CD4-positive, alpha-beta T cell (primary cell): ENCODE measurements at regions not wholly inside any gene's neighbourhood (a gene's known extent, or its start where the extent isn't known, plus 50 kb on each side); places are given as distances from the start of the nearest gene placed in this dataset.

ENCODE experiments used
- ATAC-seq: fragments of 200-7000 bp; cut with Tn5 transposase; one replicate; pipeline ENCODE4 v1.10.0; 2022; ENCODE audit warnings: mild to moderate bottlenecking; ENCODE audit not compliant: poor library complexity
- CTCF ChIA-PET: fragments of 350-600 bp; sonication (Branson Sonifier 250); formaldehyde crosslinking; loops from one replicate; lab custom pipeline; 2021; ENCODE audit warnings: antibody characterized with exemption, inconsistent platforms; lab: Charles Lee
- POLR2A ChIA-PET: fragments of 350-600 bp; sonication (Branson Sonifier 250); formaldehyde crosslinking; loops from one replicate; lab custom pipeline; 2021; ENCODE audit warnings: antibody characterized with exemption, inconsistent platforms; lab: Charles Lee
- DNase-seq, 14 experiments: peaks; one replicate each; pipeline ENCODE4 v3.0.0-alpha.2; 2013 to 2020; ENCODE audit warnings: mixed read lengths in 2 of 14
- H3K27ac ChIP-seq, 2 donors: one replicate each; pipeline versions ENCODE4 v1.5.1 to v1.7.0; 2013; ENCODE audit warnings: low read length in 2 of 2, low read depth in 1 of 2, mild to moderate bottlenecking in 1 of 2
- H3K27me3 ChIP-seq, 2 experiments: 1 replicate in 1 of 2; 2 replicates in 1 of 2; pipeline versions ENCODE4 v1.6.1 to v1.7.0; 2013; ENCODE audit warnings: low read length in 2 of 2, control low read depth in 1 of 2, mild to moderate bottlenecking in 1 of 2, moderate library complexity in 1 of 2; ENCODE audit not compliant: insufficient read depth in 2 of 2, control insufficient read depth in 1 of 2
- H3K36me3 ChIP-seq: one replicate; pipeline ENCODE4 v1.6.1; 2013; ENCODE audit warnings: low read length, control low read depth; ENCODE audit not compliant: insufficient read depth
- H3K4me1 ChIP-seq: one replicate; pipeline ENCODE4 v1.6.1; 2013; ENCODE audit warnings: low read length, control low read depth; ENCODE audit not compliant: insufficient read depth
- H3K4me3 ChIP-seq: one replicate; pipeline ENCODE4 v1.5.1; 2013; ENCODE audit warnings: mild to moderate bottlenecking, low read length, moderate library complexity
- H3K9me3 ChIP-seq, 2 experiments: 1 replicate in 1 of 2; 2 replicates in 1 of 2; pipeline versions ENCODE4 v1.6.1 to v1.7.0; 2013; ENCODE audit warnings: low read length in 2 of 2, mild to moderate bottlenecking in 2 of 2, control low read depth in 1 of 2, moderate library complexity in 1 of 2; ENCODE audit not compliant: control insufficient read depth in 1 of 2, insufficient read depth in 1 of 2
- H3K27ac Mint-ChIP-seq: one replicate; pipeline ENCODE4 v1.8.0; 2020; ENCODE audit warnings: mixed read lengths
- H3K27me3 Mint-ChIP-seq: one replicate; pipeline ENCODE4 v1.8.0; 2021; ENCODE audit warnings: mixed read lengths
- H3K36me3 Mint-ChIP-seq: one replicate; pipeline ENCODE4 v1.8.0; 2021; ENCODE audit warnings: low read depth, mixed read lengths
- H3K4me1 Mint-ChIP-seq: one replicate; pipeline ENCODE4 v1.8.0; 2021; ENCODE audit warnings: low read depth, mixed read lengths
- H3K4me3 Mint-ChIP-seq: one replicate; pipeline ENCODE4 v1.8.0; 2020; ENCODE audit warnings: mild to moderate bottlenecking, mixed read lengths
- H3K9me3 Mint-ChIP-seq: one replicate; pipeline ENCODE4 v1.8.0; 2020; ENCODE audit warnings: mixed read lengths
- intact Hi-C, 2 experiments: fragments of 100-400 bp; cut with DNase I in 1 of 2; cut with micrococcal nuclease in 1 of 2; formaldehyde crosslinking; loops; one replicate each; pipeline versions ENCODE4 v1.15.1 to v1.9.0; 2023 to 2025; cut with DNase I, micrococcal nuclease
- TF ChIP-seq, protein P1 (sequence below): fragments of 200-600 bp; IDR thresholded peaks from one replicate; pipeline ENCODE4 v1.8.0; 2022; ENCODE audit warnings: antibody characterized with exemption, mild to moderate bottlenecking

DNA sequence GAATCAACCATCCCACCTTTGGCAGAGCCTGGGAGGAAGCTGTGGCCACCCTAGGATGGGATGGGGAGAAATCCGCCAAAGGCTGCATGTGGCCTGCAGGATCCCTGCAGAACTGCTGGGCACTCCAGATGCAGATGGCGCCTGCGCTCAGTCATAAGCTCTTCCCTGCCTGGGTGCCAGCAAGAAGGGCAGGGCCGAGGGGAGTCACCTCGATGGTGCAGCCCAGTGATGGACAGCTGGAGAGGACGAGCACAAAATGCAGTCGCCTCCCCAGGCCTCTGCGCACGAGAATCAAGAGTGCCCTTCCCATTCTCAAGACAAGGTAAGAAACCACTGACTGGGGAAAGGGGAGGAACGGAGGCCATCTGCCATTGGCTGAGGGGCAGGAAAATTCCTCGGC lies 693.6 kb downstream of the TBC1D22A start:
- Histone ChIP-seq H3K4me3 (no peak overlapping the region), H3K27ac (no peak overlapping the region), H3K9me3 (peaks cover 11 to 21% of the 10 kb centered on the region in 2 experiments), H3K27me3 (no peaks in the 10 kb centered on the region), H3K36me3 (no peaks in the 10 kb centered on the region), H3K4me1 (no peaks in the 10 kb centered on the region)
- Mint-ChIP-seq H3K9me3 (peaks cover 12% of the 10 kb centered on the region), H3K36me3 (no peaks in the 10 kb centered on the region), H3K27ac (no peak overlapping the region), H3K4me3 (no peak overlapping the region), H3K27me3 (no peaks in the 10 kb centered on the region), H3K4me1 (no peaks in the 10 kb centered on the region)
- ATAC-seq = no peak
- DNase-seq = no peak
- POLR2A ChIA-PET = no interaction called here
- TF ChIP-seq, protein P1, sequence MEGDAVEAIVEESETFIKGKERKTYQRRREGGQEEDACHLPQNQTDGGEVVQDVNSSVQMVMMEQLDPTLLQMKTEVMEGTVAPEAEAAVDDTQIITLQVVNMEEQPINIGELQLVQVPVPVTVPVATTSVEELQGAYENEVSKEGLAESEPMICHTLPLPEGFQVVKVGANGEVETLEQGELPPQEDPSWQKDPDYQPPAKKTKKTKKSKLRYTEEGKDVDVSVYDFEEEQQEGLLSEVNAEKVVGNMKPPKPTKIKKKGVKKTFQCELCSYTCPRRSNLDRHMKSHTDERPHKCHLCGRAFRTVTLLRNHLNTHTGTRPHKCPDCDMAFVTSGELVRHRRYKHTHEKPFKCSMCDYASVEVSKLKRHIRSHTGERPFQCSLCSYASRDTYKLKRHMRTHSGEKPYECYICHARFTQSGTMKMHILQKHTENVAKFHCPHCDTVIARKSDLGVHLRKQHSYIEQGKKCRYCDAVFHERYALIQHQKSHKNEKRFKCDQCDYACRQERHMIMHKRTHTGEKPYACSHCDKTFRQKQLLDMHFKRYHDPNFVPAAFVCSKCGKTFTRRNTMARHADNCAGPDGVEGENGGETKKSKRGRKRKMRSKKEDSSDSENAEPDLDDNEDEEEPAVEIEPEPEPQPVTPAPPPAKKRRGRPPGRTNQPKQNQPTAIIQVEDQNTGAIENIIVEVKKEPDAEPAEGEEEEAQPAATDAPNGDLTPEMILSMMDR = no peak
- CTCF ChIA-PET = no interaction called here
- intact Hi-C loops = no loop called here

DNA sequence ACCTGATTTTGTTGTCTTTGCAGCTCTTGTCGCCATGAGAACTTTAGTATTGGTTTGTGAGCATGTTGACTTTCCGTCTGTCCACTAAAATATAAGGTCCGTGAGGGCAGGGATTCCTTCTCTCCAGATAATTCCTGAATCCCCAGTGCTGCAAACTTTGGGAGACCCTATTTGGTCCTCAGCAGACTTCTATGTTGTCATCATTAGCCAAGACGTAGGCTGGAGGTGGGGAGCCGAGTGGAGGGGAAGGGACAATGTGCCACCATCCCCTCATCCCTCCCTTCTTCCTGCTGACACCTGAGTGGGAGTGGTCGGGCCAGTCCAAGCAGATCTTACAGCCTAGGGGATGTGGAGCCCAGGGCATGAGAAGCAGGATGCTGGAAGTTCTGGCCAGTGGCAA lies 690.6 kb downstream of the TBC1D22A start:
- Mint-ChIP-seq H3K9me3 (peaks cover 12% of the 10 kb centered on the region), H3K4me3 (no peak overlapping the region), H3K27me3 (peaks cover 13% of the 10 kb centered on the region), H3K4me1 (no peaks in the 10 kb centered on the region), H3K36me3 (no peaks in the 10 kb centered on the region), H3K27ac (no peak overlapping the region)
- Histone ChIP-seq H3K27me3 (no peaks in the 10 kb centered on the region), H3K36me3 (no peaks in the 10 kb centered on the region), H3K9me3 (peaks cover 11 to 21% of the 10 kb centered on the region in 2 experiments), H3K4me3 (no peak overlapping the region), H3K27ac (no peak overlapping the region), H3K4me1 (no peaks in the 10 kb centered on the region)
- POLR2A ChIA-PET = no interaction called here
- intact Hi-C loops = no loop called here
- TF ChIP-seq, protein P1 = no peak
- CTCF ChIA-PET = no interaction called here
- ATAC-seq (no peak), DNase-seq (no peak)

DNA sequence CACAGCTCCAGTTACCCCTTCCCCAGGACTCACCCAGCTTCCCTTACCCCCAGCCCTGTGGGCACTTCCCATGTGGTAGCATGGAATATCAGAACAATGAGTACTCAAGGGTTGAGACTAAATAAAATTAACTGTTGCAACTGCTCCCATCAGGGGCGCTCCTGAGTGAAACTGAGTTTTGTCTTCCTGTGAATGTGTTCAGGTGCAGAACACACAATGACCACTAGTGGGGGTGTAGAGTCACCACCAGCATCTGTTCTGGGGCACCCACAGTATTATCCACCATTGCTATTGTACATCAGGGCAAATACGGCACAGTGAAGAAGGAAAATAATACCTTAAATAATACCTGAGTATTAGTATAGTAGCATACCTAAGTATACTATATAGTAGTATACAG lies 689.7 kb downstream of the TBC1D22A start:
- ChIA-PET CTCF (no interaction called here), POLR2A (no interaction called here)
- no peaks in the 10 kb centered on the region for H3K36me3 ChIP-seq
- peaks cover 11 to 21% of the 10 kb centered on the region in 2 experiments for H3K9me3 ChIP-seq
- Mint-ChIP-seq H3K4me3 (no peak overlapping the region), H3K9me3 (peaks cover 12% of the 10 kb centered on the region), H3K4me1 (no peaks in the 10 kb centered on the region), H3K27me3 (peaks cover 18% of the 10 kb centered on the region), H3K27ac (no peak overlapping the region), H3K36me3 (no peaks in the 10 kb centered on the region)
- TF ChIP-seq, protein P1 = no peak
- H3K4me1 ChIP-seq = no peaks in the 10 kb centered on the region
- H3K27ac ChIP-seq = no peak overlapping the region
- no peak for DNase-seq
- H3K27me3 ChIP-seq = no peaks in the 10 kb centered on the region
- intact Hi-C loops = no loop called here
- ATAC-seq = no peak
- H3K4me3 ChIP-seq = no peak overlapping the region
